ENCODE measurements at regions not wholly inside any gene's neighbourhood (a gene's known extent, or its start where the extent isn't known, plus 50 kb on each side); places are given as distances from the start of the nearest gene placed in this dataset.

- intact Hi-C loops (cut with micrococcal nuclease; ENCODE audit: unreplicated experiment) (no loop called here), in situ Hi-C loops (cut with HindIII; ENCODE audit: extremely low pct_ligation_motif_present, low pct_unique_long_range_greater_than_20kb) (no loop called here)
- ChIA-PET POLR2A (no interaction called here), CTCF (ENCODE audit: low intra/inter-chr PET ratio, low total read pairs) (no interaction called here)
- FAIRE-seq: no peak
- H3K9ac ChIP-seq (ENCODE audit: insufficient read depth, low read depth, low read length): no peak overlapping the region
- H3K27me3 ChIP-seq (ENCODE audit: control insufficient read depth in 1 of 2, insufficient read depth in 2 of 2, low read length in 2 of 2): peaks cover 0 to 14% of the 10 kb centered on the region in 2 experiments; a peak in 2 of 5 replicates
- no peaks in the 10 kb centered on the region for H3K4me1 ChIP-seq (ENCODE audit: insufficient read depth, low read length)
- no peak overlapping the region for H3K4me2 ChIP-seq (ENCODE audit: low read depth, low read length)
- no peak overlapping the region for H2AFZ ChIP-seq (ENCODE audit: low read length)
- BruUV-seq (replicated peaks): no TSS peak
- H3K9me3 ChIP-seq (ENCODE audit: low read length): no peaks in the 10 kb centered on the region
- no peaks in the 10 kb centered on the region for H4K20me1 ChIP-seq (ENCODE audit: insufficient read depth, low read length)
- H3K4me3 ChIP-seq (replicated peaks in 1 of 3; ENCODE audit: insufficient read depth in 1 of 3, low read depth in 2 of 3, low read length in 3 of 3): no peak overlapping the region
- H3K27ac ChIP-seq (ENCODE audit: extremely low read length, insufficient read depth, low read length): no peak overlapping the region
- TF ChIP-seq MTA3 (CRISPR knock-in tag; IDR thresholded peaks at IDR 0.05) (no peak), ZBTB14 (CRISPR knock-in tag; IDR thresholded peaks at IDR 0.05) (no peak), CREB1 (IDR thresholded peaks at IDR 0.05) (no peak), CREB1 (CRISPR knock-in tag; IDR thresholded peaks at IDR 0.05) (no peak), BORCS8-MEF2B (CRISPR knock-in tag; IDR thresholded peaks at IDR 0.05) (no peak), ARNTL (CRISPR knock-in tag; IDR thresholded peaks at IDR 0.05) (no peak), ZNF879 (CRISPR knock-in tag; IDR thresholded peaks at IDR 0.05) (no peak), USF2 (IDR thresholded peaks at IDR 0.05; ENCODE audit: low read depth, low read length) (no peak), USF2 (CRISPR knock-in tag; IDR thresholded peaks at IDR 0.05; ENCODE audit: borderline replicate concordance) (no peak), ELF3 (CRISPR knock-in tag; IDR thresholded peaks at IDR 0.05) (no peak), ZNF772 (CRISPR knock-in tag; IDR thresholded peaks at IDR 0.05) (no peak), KLF12 (CRISPR knock-in tag; IDR thresholded peaks at IDR 0.05; ENCODE audit: borderline replicate concordance) (no peak), HHEX (CRISPR knock-in tag; IDR thresholded peaks at IDR 0.05) (no peak), MTF1 (CRISPR knock-in tag; IDR thresholded peaks at IDR 0.05) (no peak), KAT7 (CRISPR knock-in tag; IDR thresholded peaks at IDR 0.05; ENCODE audit: borderline replicate concordance) (no peak), POGK (CRISPR knock-in tag; conservative IDR thresholded peaks at IDR 0.05) (no peak), ESRRA (CRISPR knock-in tag; IDR thresholded peaks at IDR 0.05; ENCODE audit: low read depth) (no peak), TBP (CRISPR knock-in tag; IDR thresholded peaks at IDR 0.05) (no peak)
- no peaks in the 10 kb centered on the region for H3K79me2 ChIP-seq (ENCODE audit: insufficient read depth, low read length)
- no peak for ATAC-seq
- no peak for DNase-seq (ENCODE audit: low spot score)
- 14% methylated on average over 8 of the region's 8 CpGs for WGBS (ENCODE audit: low lambda C conversion rate)
- no peaks in the 10 kb centered on the region for H3K36me3 ChIP-seq (replicated peaks in 1 of 2; ENCODE audit: control insufficient read depth in 1 of 2, insufficient read depth in 2 of 2, low read length in 2 of 2)
Measured at GRCh38 chr22:48093981-48094380, 1331.5 kb downstream of the TBC1D22A start.

All from HepG2 (cell line).